ENCODE measurements at regions not wholly inside any gene's neighbourhood (a gene's known extent, or its start where the extent isn't known, plus 50 kb on each side); places are given as distances from the start of the nearest gene placed in this dataset.
"Not testable (repeated sequence)": the region's sequence is repeated elsewhere in the genome, so short reads cannot be mapped to it uniquely, and the experiment has no call there.

GRCh38 chr9:1919229-1919628, 95.9 kb upstream of the SMARCA2 start:
- DNase-seq (ENCODE audit: low read depth): no peak

GRCh38 chr9:1920386-1920785, 94.8 kb upstream of the SMARCA2 start:
- no peak for DNase-seq (ENCODE audit: low read depth)

- DNase-seq (ENCODE audit: low read depth): no peak
Measured at GRCh38 chr9:1922026-1922425, 93.1 kb upstream of the SMARCA2 start.

- DNase-seq (ENCODE audit: low read depth): no peak
Measured at GRCh38 chr9:1927546-1927945, 87.6 kb upstream of the SMARCA2 start.

GRCh38 chr9:1929134-1929533, 86.0 kb upstream of the SMARCA2 start:
- no peak for DNase-seq (ENCODE audit: low read depth)

- no peak for DNase-seq (ENCODE audit: low read depth)
Measured at GRCh38 chr9:1929722-1930244, 85.4 kb upstream of the SMARCA2 start.

GRCh38 chr9:1930245-1930736, 84.9 kb upstream of the SMARCA2 start:
- DNase-seq (ENCODE audit: low read depth): not testable (repeated sequence)

GRCh38 chr9:1938135-1938534, 77.0 kb upstream of the SMARCA2 start:
- no peak for DNase-seq (ENCODE audit: low read depth)

- DNase-seq (ENCODE audit: low read depth): no peak
Measured at GRCh38 chr9:1938675-1939170, 76.4 kb upstream of the SMARCA2 start.

GRCh38 chr9:1939466-1939865, 75.7 kb upstream of the SMARCA2 start:
- no peak for DNase-seq (ENCODE audit: low read depth)

GRCh38 chr9:1939926-1940368, 75.2 kb upstream of the SMARCA2 start:
- no peak for DNase-seq (ENCODE audit: low read depth)

- no peak for DNase-seq (ENCODE audit: low read depth)
Measured at GRCh38 chr9:1941989-1942388, 73.2 kb upstream of the SMARCA2 start.

- no peak for DNase-seq (ENCODE audit: low read depth)
Measured at GRCh38 chr9:1946526-1947283, 68.4 kb upstream of the SMARCA2 start.

- no peak for DNase-seq (ENCODE audit: low read depth)
Measured at GRCh38 chr9:1947438-1947837, 67.7 kb upstream of the SMARCA2 start.

- DNase-seq (ENCODE audit: low read depth): no peak
Measured at GRCh38 chr9:1948541-1948940, 66.6 kb upstream of the SMARCA2 start.

GRCh38 chr9:1951446-1951845, 63.7 kb upstream of the SMARCA2 start:
- DNase-seq (ENCODE audit: low read depth): no peak

- DNase-seq (ENCODE audit: low read depth): no peak
Measured at GRCh38 chr9:1952001-1952400, 63.1 kb upstream of the SMARCA2 start.

GRCh38 chr9:1954238-1954637, 60.9 kb upstream of the SMARCA2 start:
- no peak for DNase-seq (ENCODE audit: low read depth)

- DNase-seq (ENCODE audit: low read depth): no peak
Measured at GRCh38 chr9:1956958-1957357, 58.2 kb upstream of the SMARCA2 start.

- no peak for DNase-seq (ENCODE audit: low read depth)
Measured at GRCh38 chr9:1957856-1958255, 57.3 kb upstream of the SMARCA2 start.

GRCh38 chr9:1959371-1959770, 55.8 kb upstream of the SMARCA2 start:
- DNase-seq (ENCODE audit: low read depth): no peak

- DNase-seq (ENCODE audit: low read depth): no peak
Measured at GRCh38 chr9:1960342-1961042, 54.7 kb upstream of the SMARCA2 start.

GRCh38 chr9:1962122-1962521, 53.0 kb upstream of the SMARCA2 start:
- DNase-seq (ENCODE audit: low read depth): no peak

Measured in CMK (cell line).